ENCODE measurements at regions not wholly inside any gene's neighbourhood (a gene's known extent, or its start where the extent isn't known, plus 50 kb on each side); places are given as distances from the start of the nearest gene placed in this dataset.

DNA sequence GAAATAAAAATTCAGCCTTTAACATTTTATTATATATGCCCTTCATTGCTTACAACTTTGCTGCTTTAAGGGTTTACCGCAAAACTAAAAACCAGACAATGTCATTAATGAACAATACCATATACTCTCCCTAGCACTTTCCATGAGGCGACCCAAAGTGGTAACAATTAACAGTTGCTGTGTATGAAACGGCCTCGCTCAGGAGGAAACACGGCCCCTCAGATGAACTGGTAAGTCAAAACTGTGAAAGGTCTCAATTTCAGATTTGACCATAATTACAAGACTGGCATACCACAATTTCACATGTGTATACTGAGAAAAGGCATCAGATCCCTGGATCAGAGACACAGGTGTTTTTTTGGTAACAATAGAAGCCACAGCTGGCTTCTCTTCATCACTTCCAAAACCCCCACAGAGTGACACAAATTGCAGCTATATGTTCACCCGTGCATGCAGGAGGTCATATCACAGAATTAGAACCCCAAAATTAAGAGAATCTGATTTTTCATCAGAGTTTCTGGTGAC, 611.9 kb upstream of the ADAMTS5 start:
- H3K27ac ChIP-seq (ENCODE audit: low read depth, low read length) = no peak overlapping the region
- H3K4me2 ChIP-seq (ENCODE audit: low read length) = no peak overlapping the region
- no peak overlapping the region for H3K9ac ChIP-seq (ENCODE audit: low read length)
- no peak overlapping the region for H3K23ac ChIP-seq (ENCODE audit: low read length)
- no peaks in the 10 kb centered on the region for H3K27me3 ChIP-seq (ENCODE audit: insufficient read depth, low read length)
- no peak overlapping the region for H2BK12ac ChIP-seq (ENCODE audit: low read length)
- H3K4ac ChIP-seq (ENCODE audit: low read depth, low read length) = no peak overlapping the region
- H4K12ac ChIP-seq (ENCODE audit: low read depth, low read length) = no peak overlapping the region
- H2AK5ac ChIP-seq (ENCODE audit: low read length) = no peak overlapping the region
- H3K9me3 ChIP-seq (ENCODE audit: insufficient read depth, low read depth, low read length) = no peaks in the 10 kb centered on the region
- no peak overlapping the region for H2BK5ac ChIP-seq (ENCODE audit: low read depth, low read length, poor library complexity)
- no peaks in the 10 kb centered on the region for H3K79me2 ChIP-seq (ENCODE audit: control insufficient read depth, insufficient read depth, low read length, poor library complexity)
- H3K4me3 ChIP-seq (ENCODE audit: low read depth, low read length) = no peak overlapping the region
- no peaks in the 10 kb centered on the region for H3K79me1 ChIP-seq (ENCODE audit: low read length)
- WGBS (ENCODE audit: extremely low coverage, insufficient coverage, insufficient read length) = no CpG with 5 or more reads among the region's 6 CpGs
- H4K91ac ChIP-seq (ENCODE audit: low read depth, low read length) = no peak overlapping the region
- no peaks in the 10 kb centered on the region for H3K4me1 ChIP-seq (ENCODE audit: control insufficient read depth in 1 of 2, insufficient read depth in 2 of 2, low read length in 2 of 2)
- H3K18ac ChIP-seq (ENCODE audit: low read length) = no peak overlapping the region
- H2BK120ac ChIP-seq (ENCODE audit: insufficient read depth, low read length, poor library complexity) = no peak overlapping the region
- DNase-seq = no peak
- H3K36me3 ChIP-seq (ENCODE audit: control insufficient read depth in 1 of 2, insufficient read depth in 2 of 2, low read length in 2 of 2) = no peaks in the 10 kb centered on the region
- H3K14ac ChIP-seq (ENCODE audit: low read length) = no peak overlapping the region
- H4K8ac ChIP-seq (ENCODE audit: low read depth, low read length) = no peak overlapping the region
- no peak overlapping the region for H2AFZ ChIP-seq (ENCODE audit: insufficient read depth, low read length, poor library complexity)

DNA sequence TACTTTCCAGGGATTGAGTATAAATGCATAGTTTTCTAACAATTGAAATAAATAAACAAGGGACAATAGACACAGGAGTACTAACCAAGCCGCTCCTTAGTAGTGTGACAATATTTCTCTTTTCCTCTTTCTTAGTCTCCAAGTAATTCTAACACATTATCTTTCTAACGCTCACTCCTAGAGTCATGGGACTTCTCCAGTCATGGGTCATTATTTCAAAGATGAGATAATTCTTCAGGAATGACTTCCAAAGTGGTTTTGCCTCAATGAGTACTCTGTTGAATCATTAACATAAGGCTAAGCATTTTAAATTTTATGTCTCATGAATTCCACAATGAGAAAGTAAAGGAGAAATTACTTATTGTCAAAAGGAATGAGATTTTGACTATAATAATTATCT, 605.8 kb upstream of the ADAMTS5 start:
- Histone ChIP-seq H3K18ac (ENCODE audit: low read length) (no peak overlapping the region), H2BK12ac (ENCODE audit: low read length) (no peak overlapping the region), H3K4me2 (ENCODE audit: low read length) (no peak overlapping the region), H3K14ac (ENCODE audit: low read length) (no peak overlapping the region), H3K23ac (ENCODE audit: low read length) (no peak overlapping the region), H4K8ac (ENCODE audit: low read depth, low read length) (no peak overlapping the region), H4K91ac (ENCODE audit: low read depth, low read length) (no peak overlapping the region), H3K79me2 (ENCODE audit: control insufficient read depth, insufficient read depth, low read length, poor library complexity) (no peaks in the 10 kb centered on the region), H3K27ac (ENCODE audit: low read depth, low read length) (no peak overlapping the region), H2BK5ac (ENCODE audit: low read depth, low read length, poor library complexity) (no peak overlapping the region), H3K4me3 (ENCODE audit: low read depth, low read length) (no peak overlapping the region), H3K4me1 (ENCODE audit: control insufficient read depth in 1 of 2, insufficient read depth in 2 of 2, low read length in 2 of 2) (peaks cover 0 to 2% of the 10 kb centered on the region in 2 experiments), H2AK5ac (ENCODE audit: low read length) (no peak overlapping the region), H3K4ac (ENCODE audit: low read depth, low read length) (no peak overlapping the region), H3K36me3 (ENCODE audit: control insufficient read depth in 1 of 2, insufficient read depth in 2 of 2, low read length in 2 of 2) (no peaks in the 10 kb centered on the region), H3K27me3 (ENCODE audit: insufficient read depth, low read length) (no peaks in the 10 kb centered on the region), H2AFZ (ENCODE audit: insufficient read depth, low read length, poor library complexity) (no peak overlapping the region), H4K12ac (ENCODE audit: low read depth, low read length) (no peak overlapping the region), H3K79me1 (ENCODE audit: low read length) (no peaks in the 10 kb centered on the region), H2BK120ac (ENCODE audit: insufficient read depth, low read length, poor library complexity) (no peak overlapping the region), H3K9me3 (ENCODE audit: insufficient read depth, low read depth, low read length) (no peaks in the 10 kb centered on the region), H3K9ac (ENCODE audit: low read length) (no peak overlapping the region)
- peak; percentile 5 to 70 for DNase-seq
- WGBS (ENCODE audit: extremely low coverage, insufficient coverage, insufficient read length) = no CpG with 5 or more reads among the region's 2 CpGs

DNA sequence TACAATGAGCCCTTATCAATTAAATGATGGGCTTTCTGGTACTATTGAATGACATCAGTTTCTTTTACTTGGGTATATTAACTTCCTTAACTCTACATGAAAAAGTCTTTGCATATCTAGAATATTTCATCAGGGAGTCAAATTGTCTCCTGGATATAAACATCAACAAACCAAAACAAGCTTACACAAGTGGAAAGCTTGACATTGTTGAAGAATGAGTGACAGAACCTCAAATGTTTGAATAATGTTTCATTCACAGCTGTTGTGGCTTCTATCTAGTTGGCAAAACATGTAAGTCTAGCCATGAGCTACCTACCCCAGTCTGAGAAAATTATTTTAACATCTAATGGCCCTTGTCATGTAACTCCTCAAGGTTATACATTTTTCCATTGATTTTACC, 604.8 kb upstream of the ADAMTS5 start:
- Histone ChIP-seq H2BK120ac (ENCODE audit: insufficient read depth, low read length, poor library complexity) (no peak overlapping the region), H4K91ac (ENCODE audit: low read depth, low read length) (no peak overlapping the region), H3K4ac (ENCODE audit: low read depth, low read length) (no peak overlapping the region), H3K4me3 (ENCODE audit: low read depth, low read length) (no peak overlapping the region), H4K8ac (ENCODE audit: low read depth, low read length) (no peak overlapping the region), H2AFZ (ENCODE audit: insufficient read depth, low read length, poor library complexity) (no peak overlapping the region), H3K36me3 (ENCODE audit: control insufficient read depth in 1 of 2, insufficient read depth in 2 of 2, low read length in 2 of 2) (no peaks in the 10 kb centered on the region), H3K9me3 (ENCODE audit: insufficient read depth, low read depth, low read length) (no peaks in the 10 kb centered on the region), H3K23ac (ENCODE audit: low read length) (no peak overlapping the region), H3K4me2 (ENCODE audit: low read length) (no peak overlapping the region), H3K79me2 (ENCODE audit: control insufficient read depth, insufficient read depth, low read length, poor library complexity) (no peaks in the 10 kb centered on the region), H3K27me3 (ENCODE audit: insufficient read depth, low read length) (no peaks in the 10 kb centered on the region), H2BK12ac (ENCODE audit: low read length) (no peak overlapping the region), H4K12ac (ENCODE audit: low read depth, low read length) (no peak overlapping the region), H3K4me1 (ENCODE audit: control insufficient read depth in 1 of 2, insufficient read depth in 2 of 2, low read length in 2 of 2) (peaks cover 0 to 2% of the 10 kb centered on the region in 2 experiments), H3K14ac (ENCODE audit: low read length) (no peak overlapping the region), H3K9ac (ENCODE audit: low read length) (no peak overlapping the region), H3K18ac (ENCODE audit: low read length) (no peak overlapping the region), H3K79me1 (ENCODE audit: low read length) (no peaks in the 10 kb centered on the region), H3K27ac (ENCODE audit: low read depth, low read length) (no peak overlapping the region), H2AK5ac (ENCODE audit: low read length) (no peak overlapping the region), H2BK5ac (ENCODE audit: low read depth, low read length, poor library complexity) (no peak overlapping the region)
- DNase-seq = peak; percentile 50 to 94

DNA sequence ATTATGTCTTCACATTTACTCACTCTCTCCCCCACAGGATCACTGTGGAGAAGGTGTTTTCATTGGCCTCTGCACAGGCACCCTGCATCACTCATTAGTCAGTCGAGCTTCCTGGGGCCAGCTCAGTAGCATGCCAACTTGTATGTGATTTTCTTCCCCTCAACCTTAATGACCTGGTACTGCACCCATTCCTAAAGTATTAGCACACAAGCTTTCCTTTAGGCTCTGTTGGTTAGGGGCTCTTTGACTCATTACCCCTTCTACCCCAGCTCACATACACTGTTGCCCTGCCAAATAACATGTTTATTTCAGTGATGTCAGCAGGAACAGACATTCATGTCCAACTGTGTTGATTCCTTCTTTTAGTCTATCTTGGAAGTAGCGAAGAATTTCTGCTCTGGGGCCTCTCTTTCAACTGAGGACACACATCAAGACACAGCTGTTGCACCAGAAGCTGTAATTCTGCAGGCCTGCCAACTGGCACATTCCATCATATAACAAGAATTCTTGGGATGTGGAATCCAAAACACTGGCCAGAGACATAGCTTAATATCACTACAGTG, 603.5 kb upstream of the ADAMTS5 start:
- no peak overlapping the region for H2BK5ac ChIP-seq (ENCODE audit: low read depth, low read length, poor library complexity)
- H3K79me2 ChIP-seq (ENCODE audit: control insufficient read depth, insufficient read depth, low read length, poor library complexity) = no peaks in the 10 kb centered on the region
- no peaks in the 10 kb centered on the region for H3K36me3 ChIP-seq (ENCODE audit: control insufficient read depth in 1 of 2, insufficient read depth in 2 of 2, low read length in 2 of 2)
- no peak overlapping the region for H4K8ac ChIP-seq (ENCODE audit: low read depth, low read length)
- H3K14ac ChIP-seq (ENCODE audit: low read length) = no peak overlapping the region
- H3K23ac ChIP-seq (ENCODE audit: low read length) = no peak overlapping the region
- H3K27me3 ChIP-seq (ENCODE audit: insufficient read depth, low read length) = no peaks in the 10 kb centered on the region
- H2BK120ac ChIP-seq (ENCODE audit: insufficient read depth, low read length, poor library complexity) = no peak overlapping the region
- H3K18ac ChIP-seq (ENCODE audit: low read length) = no peak overlapping the region
- H2BK12ac ChIP-seq (ENCODE audit: low read length) = no peak overlapping the region
- peak; percentile 69 to 89 for DNase-seq
- no peak overlapping the region for H3K4ac ChIP-seq (ENCODE audit: low read depth, low read length)
- no peak overlapping the region for H3K4me2 ChIP-seq (ENCODE audit: low read length)
- no peaks in the 10 kb centered on the region for H3K79me1 ChIP-seq (ENCODE audit: low read length)
- no peak overlapping the region for H2AK5ac ChIP-seq (ENCODE audit: low read length)
- H3K9me3 ChIP-seq (ENCODE audit: insufficient read depth, low read depth, low read length) = no peaks in the 10 kb centered on the region
- no peak overlapping the region for H4K12ac ChIP-seq (ENCODE audit: low read depth, low read length)
- no peak overlapping the region for H4K91ac ChIP-seq (ENCODE audit: low read depth, low read length)
- H3K9ac ChIP-seq (ENCODE audit: low read length) = no peak overlapping the region
- no peak overlapping the region for H2AFZ ChIP-seq (ENCODE audit: insufficient read depth, low read length, poor library complexity)
- peaks cover 0 to 2% of the 10 kb centered on the region in 2 experiments for H3K4me1 ChIP-seq (ENCODE audit: control insufficient read depth in 1 of 2, insufficient read depth in 2 of 2, low read length in 2 of 2)
- H3K4me3 ChIP-seq (ENCODE audit: low read depth, low read length) = no peak overlapping the region
- no peak overlapping the region for H3K27ac ChIP-seq (ENCODE audit: low read depth, low read length)
- WGBS (ENCODE audit: extremely low coverage, insufficient coverage, insufficient read length) = no CpG with 5 or more reads among the region's 2 CpGs
